ENCODE measurements at regions not wholly inside any gene's neighbourhood (a gene's known extent, or its start where the extent isn't known, plus 50 kb on each side); places are given as distances from the start of the nearest gene placed in this dataset.

- no peak for DNase-seq (ENCODE audit: low spot score)
These were observed 57.9 kb upstream of the SLC5A9 start for GRCh38 chr1:48164571-48164970.

- no peak for DNase-seq (ENCODE audit: low spot score)
These were observed 61.9 kb upstream of the SLC5A9 start for GRCh38 chr1:48160486-48161132.

DNA sequence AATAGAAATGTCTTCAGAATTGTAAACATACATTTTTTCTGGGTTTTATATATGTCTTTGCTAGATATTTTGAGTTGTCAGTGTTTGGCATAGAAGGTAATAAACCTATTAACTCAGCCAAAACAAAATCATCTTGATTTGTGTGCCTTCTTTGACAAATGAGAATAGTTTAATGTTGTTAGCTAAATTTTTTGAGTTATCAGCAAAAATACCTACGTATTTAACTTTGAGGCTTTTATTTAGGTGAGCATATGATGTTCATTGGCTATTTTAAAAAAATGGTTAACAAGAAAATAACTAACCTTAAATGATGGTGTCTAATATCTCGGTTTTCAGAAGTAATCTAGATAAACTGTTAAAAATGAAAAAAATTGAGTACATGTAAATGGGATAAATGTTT lies 83.2 kb upstream of the SLC5A9 start:
- no peak for DNase-seq (ENCODE audit: low spot score)

- no peak for DNase-seq (ENCODE audit: low spot score)
These were observed 94.5 kb upstream of the SLC5A9 start for GRCh38 chr1:48127735-48128685.

GRCh38 chr1:48123647-48124046 lies 98.9 kb upstream of the SLC5A9 start:
- DNase-seq (ENCODE audit: low spot score): no peak

- DNase-seq (ENCODE audit: low spot score): no peak
These were observed 100.6 kb upstream of the SLC5A9 start for GRCh38 chr1:48121955-48122354.

DNA sequence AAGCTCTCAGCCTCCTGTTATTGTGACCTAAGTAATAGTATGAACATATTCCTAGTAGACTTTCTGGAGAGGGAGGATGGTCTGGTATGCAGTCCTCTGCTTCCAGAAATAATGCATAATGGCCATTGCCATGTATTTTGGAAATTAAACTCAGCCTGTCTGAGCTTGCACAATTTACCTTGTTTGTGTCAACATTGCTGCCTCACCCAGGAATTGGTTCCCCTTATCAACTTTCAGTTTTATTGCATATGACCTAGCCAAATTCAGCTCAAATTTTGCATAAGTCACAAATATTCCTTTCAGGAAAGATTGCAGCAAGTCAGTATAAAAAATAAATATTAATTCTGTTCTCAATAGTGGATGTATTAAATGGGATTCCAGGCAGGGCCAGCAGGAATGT lies 101.9 kb upstream of the SLC5A9 start:
- no peak for DNase-seq (ENCODE audit: low spot score)

- DNase-seq (ENCODE audit: low spot score): no peak
These were observed 106.7 kb upstream of the SLC5A9 start for GRCh38 chr1:48115835-48116234.

DNA sequence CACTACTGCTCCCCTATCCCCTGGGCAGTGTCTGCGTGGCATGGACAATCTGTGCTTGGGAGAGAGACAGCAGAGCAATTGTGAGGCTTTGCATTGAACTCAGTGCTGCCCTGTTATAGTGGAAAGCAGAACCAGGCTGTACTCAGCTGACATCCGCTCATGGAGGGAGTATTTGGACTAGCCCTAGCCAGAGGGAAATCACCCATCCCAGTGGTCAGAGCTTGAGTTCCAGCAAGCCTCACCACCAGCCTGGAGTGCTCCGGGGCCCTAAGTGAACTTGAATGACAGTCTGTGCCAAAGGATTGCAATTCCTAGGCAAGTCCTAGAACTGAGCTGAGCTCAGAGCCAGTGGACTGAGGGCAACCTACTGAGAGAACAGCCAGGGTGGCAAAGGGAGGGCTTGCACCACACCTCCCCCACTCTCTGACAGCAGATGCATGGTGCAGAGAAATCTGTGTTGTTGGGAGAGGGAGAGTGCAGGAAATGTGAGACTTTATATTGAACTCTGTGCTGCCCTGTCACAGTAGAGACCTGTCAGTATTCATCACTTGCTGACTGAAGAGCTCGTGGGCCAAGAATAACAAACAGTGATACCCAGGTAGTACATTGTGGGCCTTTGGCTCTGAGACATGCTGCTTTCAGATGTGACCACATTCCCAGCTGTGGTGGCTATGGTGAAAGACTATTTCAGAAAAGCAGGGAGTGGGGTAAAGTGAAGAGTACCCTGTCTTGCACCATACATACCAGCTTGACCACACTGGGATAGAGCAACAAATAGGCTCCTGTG lies 107.7 kb upstream of the SLC5A9 start:
- DNase-seq (ENCODE audit: low spot score): no peak

- no peak for DNase-seq (ENCODE audit: low spot score)
These were observed 112.3 kb upstream of the TRABD2B start for GRCh38 chr1:48109390-48110013.

DNA sequence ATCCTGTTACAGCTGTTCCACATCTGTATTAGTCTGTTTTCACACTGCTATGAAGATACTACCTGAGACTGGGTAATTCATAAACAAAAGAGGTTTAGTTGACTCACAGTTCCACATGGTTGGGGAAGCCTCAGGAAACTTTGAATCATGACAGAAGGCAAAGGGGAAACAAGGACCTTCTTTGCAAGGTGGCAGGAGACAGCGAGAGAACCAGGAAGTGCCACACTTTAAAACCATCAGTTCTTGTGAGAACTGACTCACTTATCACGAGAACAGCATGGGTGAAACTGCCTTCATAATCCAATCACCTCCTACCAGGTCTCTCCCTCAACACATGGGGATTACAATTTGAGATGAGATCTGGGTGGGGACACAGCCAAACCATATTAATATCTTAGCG lies 110.3 kb upstream of the TRABD2B start:
- DNase-seq (ENCODE audit: low spot score): no peak

- no peak for DNase-seq (ENCODE audit: low spot score)
These were observed 108.9 kb upstream of the TRABD2B start for GRCh38 chr1:48106049-48106448.

- DNase-seq (ENCODE audit: low spot score): no peak
These were observed 108.0 kb upstream of the TRABD2B start for GRCh38 chr1:48105165-48105564.

DNA sequence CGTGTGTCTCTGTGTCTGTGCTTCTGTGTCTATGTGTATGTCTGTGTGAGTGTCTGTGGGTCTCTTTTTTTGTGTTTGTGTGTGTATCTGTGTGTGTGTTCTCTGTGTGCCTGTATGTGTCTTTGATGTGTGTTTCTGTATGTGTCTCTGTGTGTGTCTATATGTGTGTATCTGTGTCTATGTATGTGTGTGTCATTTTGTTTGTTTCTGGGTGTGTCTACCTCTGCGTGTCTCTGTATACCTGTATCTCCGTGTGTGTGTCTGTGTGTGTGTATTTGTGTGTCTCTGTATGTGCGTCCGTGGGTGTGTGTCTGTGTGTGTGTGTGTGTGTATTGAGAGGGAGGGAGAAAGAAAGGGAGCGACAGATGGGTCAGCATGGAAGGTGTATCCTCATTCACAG lies 106.3 kb upstream of the TRABD2B start:
- no peak for DNase-seq (ENCODE audit: low spot score)

- no peak for DNase-seq (ENCODE audit: low spot score)
These were observed 105.6 kb upstream of the TRABD2B start for GRCh38 chr1:48102766-48103165.

- no peak for DNase-seq (ENCODE audit: low spot score)
These were observed 102.0 kb upstream of the TRABD2B start for GRCh38 chr1:48099072-48099773.

DNA sequence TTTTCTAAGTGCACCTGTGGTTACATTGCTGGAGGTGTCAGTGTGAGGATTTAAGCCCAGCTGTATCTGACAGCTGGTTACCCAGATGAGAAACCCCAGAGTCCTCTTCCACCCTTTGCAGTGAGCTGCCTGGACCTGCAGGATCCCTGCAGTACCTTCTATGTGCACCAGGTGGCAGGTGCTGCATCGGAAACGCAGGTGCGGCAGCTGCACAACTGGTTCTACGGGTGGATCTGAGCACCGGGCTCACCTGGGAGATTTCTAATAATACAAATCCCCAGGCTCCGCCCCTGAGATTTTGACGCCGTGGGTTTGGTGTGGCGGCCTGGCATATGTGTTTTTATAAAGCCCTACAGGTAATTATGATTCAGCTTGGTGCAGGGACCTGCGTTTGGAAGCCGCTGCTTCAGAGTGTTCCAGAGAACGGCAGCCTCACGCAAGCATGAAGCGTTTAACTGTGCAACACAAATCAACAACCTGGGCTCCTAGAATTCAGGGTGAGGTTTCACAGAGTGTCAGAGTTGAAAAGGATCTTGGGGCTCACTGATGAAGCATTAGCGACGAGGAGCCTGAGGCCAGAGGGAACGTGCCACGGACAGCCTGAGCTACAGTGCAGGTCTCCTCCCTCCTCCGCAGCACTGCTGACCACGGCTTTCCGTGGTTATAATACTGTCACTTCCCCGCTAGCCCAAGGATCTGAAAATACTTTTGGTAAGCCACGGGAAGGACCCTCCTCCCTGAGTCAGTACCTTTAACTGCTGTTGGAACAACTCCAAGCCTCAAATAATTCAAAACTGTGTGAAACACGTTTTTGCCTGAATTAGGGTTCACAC lies 96.7 kb upstream of the TRABD2B start:
- DNase-seq (ENCODE audit: low spot score): peak; percentile 67

DNA sequence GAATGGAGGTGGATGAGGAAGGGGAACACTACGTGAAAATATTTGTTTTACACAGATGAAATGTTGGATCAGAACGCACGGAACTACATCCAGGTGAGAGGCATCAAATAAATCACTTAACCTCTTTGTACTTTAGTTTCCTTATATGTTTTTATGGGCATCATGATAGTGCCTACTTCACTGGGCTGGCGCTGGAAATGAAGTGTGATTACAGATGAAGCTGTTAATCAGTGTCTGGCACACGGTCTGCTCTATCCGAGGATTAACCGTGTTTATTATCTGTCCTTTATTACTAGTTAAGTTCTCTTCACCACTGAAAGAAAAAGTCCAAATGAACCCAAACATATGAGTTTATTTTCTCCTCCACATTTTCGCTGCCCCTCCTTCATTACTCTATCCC lies 96.0 kb upstream of the TRABD2B start:
- no peak for DNase-seq (ENCODE audit: low spot score)

DNA sequence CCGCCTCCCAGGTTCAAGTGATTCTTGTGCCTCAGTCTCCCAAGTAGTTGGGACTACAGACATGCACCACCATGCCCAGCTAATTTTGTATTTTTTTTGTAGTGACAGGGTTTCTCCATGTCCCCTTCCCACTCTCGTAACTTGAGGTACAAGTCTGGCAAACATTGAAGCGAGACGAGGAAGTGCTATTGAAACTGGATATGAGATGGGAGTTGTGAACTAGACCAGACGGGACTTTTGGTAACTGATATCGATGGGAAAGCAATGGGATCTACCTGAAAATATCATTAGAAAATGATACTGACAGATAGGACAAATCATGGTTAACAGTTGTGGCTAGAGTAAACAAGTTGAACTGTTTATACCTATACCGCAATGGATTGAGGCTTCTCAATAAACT lies 95.2 kb upstream of the TRABD2B start:
- DNase-seq (ENCODE audit: low spot score): no peak

- DNase-seq (ENCODE audit: low spot score): no peak
These were observed 92.2 kb upstream of the TRABD2B start for GRCh38 chr1:48089356-48089891.

Data from CD4-positive, alpha-beta T cell treated with Interleukin-6 at 100 ng/mL for 8 hours (primary cell).